ENCODE measurements at regions not wholly inside any gene's neighbourhood (a gene's known extent, or its start where the extent isn't known, plus 50 kb on each side); places are given as distances from the start of the nearest gene placed in this dataset.

DNA sequence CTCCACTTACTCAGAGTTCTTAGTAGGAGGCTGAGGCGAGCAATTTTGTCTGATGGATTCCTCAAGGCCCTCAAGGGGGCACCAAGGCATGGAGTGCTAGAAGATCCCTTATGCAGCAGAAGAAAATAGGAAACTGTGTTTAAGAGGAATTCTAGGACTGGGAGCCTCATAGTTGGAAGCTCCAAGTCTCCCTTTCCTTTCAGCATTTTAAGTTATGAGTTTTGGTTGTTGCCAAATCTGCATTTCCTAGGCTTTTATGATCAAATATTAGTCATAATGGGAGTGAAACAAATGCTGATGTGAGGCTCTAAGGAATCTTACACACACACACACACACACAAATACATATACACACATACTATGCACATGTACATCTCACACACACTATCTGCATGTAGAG lies 714.0 kb downstream of the UTRN start:
- DNase-seq = no peak

GRCh38 chr6:145003145-145003544 lies 718.0 kb downstream of the UTRN start:
- peak; percentile 36 to 83 for DNase-seq

DNA sequence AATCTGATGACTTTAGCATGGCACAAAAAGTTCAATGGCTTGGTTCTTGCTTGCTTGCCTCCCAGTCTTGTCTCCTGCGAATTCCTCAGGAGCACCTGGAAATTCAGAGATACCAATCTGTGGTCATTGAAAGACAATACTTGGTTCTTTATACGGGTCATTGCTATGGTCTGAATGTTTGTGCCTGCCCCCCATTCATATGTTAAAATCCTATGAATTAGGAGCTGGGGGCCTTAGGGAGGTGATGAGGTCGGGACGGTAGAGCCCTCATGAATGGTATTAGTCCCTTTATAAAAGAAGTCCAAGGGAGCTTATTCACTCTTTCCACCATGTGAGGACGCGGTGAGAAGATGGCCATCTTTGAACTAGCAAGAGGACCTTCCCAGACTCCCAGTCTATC lies 721.8 kb downstream of the UTRN start:
- DNase-seq = no peak

DNA sequence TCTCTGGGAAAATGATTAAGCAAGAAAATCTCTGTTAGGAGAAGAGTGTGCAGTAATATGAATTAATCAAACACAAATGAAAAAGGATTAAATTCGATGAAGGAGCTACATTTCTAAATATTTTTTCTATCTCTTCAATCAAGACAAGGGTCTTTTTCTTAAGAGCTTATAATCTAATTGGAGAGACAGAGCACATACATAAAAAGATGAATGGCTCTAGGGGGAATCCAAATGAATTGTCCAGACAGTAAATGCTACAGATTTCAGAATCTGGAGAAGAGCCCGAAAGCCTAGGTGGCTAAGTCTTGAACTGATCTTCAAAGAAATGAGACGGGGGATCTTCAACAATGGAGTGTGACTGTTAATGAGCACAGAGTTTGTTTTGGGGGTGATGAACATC lies 723.6 kb downstream of the UTRN start:
- no peak for DNase-seq

DNA sequence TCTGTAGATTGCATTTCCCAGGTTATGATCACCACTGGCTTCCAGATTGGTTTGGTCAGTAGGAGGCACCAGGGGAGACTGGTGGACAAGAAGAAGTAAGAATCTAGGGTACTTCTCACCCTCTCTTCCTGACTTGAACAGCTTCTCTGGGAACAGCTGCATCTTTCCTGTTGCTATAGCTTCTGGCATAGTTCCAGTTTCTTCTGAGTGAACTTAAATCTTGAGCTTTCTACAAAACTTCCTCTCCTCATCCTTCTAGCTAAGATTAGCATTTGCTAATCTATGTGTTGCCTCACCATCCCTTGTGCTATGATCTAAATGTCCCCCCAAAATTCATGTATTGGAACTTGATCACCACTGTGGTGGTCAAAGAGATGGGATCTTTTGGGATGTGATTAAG lies 724.6 kb downstream of the UTRN start:
- peak in 1 of 2 experiments; percentile 57 for DNase-seq

- DNase-seq = peak in 1 of 2 experiments; percentile 10
Measured at GRCh38 chr6:145012039-145012662, 723.2 kb downstream of the EPM2A start.

- no peak for DNase-seq
Measured at GRCh38 chr6:145015739-145016558, 719.4 kb downstream of the EPM2A start.

GRCh38 chr6:145017051-145017450 lies 718.3 kb downstream of the EPM2A start:
- DNase-seq = no peak

GRCh38 chr6:145017516-145017915 lies 717.8 kb downstream of the EPM2A start:
- DNase-seq = no peak

- DNase-seq = no peak
Measured at GRCh38 chr6:145018027-145018426, 717.3 kb downstream of the EPM2A start.

- no peak for DNase-seq
Measured at GRCh38 chr6:145020114-145020513, 715.2 kb downstream of the EPM2A start.

- DNase-seq = no peak
Measured at GRCh38 chr6:145020543-145020942, 714.8 kb downstream of the EPM2A start.

DNA sequence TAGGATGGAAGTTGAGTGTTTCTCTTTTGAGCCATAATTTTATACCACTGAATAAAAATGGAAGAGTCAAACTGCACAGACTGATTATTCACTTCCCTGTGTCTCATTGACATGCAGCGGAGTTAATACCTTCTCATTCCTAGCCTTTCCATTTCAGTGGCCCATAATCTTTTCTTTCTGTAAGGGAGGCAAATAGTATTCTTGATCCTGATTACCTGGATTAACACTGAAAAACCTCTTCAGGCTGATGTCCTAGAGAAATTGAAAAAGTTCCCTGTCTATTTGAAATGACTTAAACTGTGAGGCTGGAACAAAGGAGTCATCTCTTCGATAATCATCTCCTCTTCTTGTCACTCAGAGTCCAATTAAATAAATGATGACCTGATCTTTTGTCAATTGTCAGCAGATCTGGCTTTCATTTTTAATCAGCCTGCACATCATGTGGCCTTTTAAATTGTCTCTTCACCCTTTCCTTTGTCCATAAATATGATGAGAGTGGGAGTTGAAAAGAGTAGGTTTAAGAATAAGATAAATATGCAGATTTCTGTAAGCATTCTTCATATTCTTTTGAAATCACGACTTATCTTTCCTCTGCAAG lies 713.0 kb downstream of the EPM2A start:
- DNase-seq = peak in 1 of 2 experiments; percentile 47

- DNase-seq = no peak
Measured at GRCh38 chr6:145023116-145023726, 712.1 kb downstream of the EPM2A start.

GRCh38 chr6:145025488-145025887 lies 709.8 kb downstream of the EPM2A start:
- DNase-seq = no peak

DNA sequence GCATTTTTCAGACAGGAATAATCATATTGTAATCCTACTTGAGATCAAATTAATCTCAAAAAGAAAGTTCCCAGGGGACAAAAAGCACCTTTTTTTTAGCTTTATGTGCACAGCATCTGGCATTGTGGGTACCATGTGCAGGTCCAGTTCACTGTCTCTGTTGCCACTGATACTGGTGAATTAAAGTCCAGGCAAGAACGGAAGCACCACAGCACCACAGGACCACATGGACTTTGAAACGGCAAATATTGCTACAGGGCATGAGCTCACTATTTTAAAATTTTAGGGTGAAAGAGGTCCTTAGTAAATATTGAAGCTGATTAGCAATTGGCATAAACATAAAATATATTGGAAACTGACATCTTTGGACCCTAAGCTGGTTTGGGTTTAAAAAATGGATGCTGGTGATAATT lies 709.0 kb downstream of the EPM2A start:
- DNase-seq = peak; percentile 24 to 80

DNA sequence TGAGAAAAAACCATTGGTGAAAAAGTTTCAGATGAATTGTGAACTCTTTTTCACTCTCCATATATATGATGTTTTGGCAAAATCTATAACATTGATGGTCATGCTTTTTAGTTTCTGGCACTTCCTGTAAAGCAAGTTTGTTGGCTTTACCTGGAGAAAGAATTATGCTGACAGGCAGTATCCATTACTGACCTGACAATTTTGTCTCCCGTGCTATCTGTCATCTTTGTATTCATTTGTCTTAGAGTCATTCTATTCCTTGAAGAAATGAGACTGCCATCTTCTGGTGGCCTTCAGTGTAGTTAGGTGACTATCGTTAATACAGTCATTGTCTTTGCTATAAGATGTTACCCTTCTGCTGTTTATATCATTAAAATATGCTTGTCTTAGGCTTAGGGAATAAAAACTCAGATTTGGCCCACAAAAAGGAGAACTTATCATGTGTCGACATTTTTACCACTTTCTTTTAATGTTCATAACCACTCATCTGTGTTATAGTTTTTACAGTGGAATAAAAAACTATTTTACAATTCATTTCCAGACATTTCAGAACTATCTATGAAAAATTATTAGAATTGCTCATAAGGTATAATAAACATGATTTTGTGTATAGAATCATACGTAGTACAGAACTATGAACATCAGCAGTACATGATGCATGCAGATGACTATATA lies 707.0 kb downstream of the EPM2A start:
- DNase-seq = peak; percentile 60 to 86

DNA sequence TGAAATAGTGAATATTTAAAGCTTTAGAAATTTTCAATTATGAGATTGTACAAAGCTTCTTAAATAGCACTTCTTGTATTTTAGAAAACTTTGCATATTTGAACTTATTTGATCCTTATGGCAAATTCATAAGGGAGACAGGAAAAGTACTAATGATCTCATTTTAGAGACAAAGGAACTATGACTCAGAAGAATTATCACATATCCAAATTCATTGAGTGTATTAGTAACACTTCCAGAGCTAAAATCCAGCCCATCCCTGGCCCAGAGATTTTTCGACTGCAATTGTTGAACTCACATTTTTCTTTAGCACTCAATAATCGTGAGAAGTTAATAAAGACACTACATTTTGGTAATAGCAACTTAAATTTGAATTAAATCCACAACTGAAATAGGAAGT lies 704.3 kb downstream of the EPM2A start:
- no peak for DNase-seq

- DNase-seq = no peak
Measured at GRCh38 chr6:145031962-145032361, 703.4 kb downstream of the EPM2A start.

- no peak for DNase-seq
Measured at GRCh38 chr6:145032562-145033145, 702.7 kb downstream of the EPM2A start.

DNA sequence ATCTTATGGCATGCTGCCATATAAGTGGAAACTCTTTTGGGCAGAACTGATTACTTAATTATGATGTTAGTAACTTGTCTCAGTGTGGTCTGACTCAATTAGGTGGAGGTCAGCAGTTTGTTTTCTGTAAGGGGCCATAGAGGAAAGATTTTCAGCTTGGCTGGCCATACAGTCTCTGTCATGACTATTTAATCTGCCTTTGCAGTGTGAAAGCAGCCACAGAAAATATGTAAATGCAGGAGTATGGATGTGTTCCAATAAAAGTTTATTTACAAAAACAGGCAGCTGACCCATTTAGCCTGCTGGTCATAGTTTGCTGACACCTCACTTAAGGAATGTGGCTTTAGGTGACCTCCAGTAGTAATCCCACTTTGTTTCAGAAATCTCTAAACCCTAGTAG lies 700.7 kb downstream of the EPM2A start:
- DNase-seq = no peak

GRCh38 chr6:145036236-145036635 lies 699.1 kb downstream of the EPM2A start:
- DNase-seq = no peak
